Left lobe of liver (tissue), 2 donors: ENCODE measurements at regions not wholly inside any gene's neighbourhood (a gene's known extent, or its start where the extent isn't known, plus 50 kb on each side); places are given as distances from the start of the nearest gene placed in this dataset.
"Not testable (repeated sequence)": the region's sequence is repeated elsewhere in the genome, so short reads cannot be mapped to it uniquely, and the experiment has no call there.

Source experiments
- ATAC-seq: fragments of 200-7000 bp; cut with Tn5 transposase; one replicate; pipeline ENCODE4 v1.9.1; 2020; ENCODE audit warnings: mild to moderate bottlenecking, moderate library complexity
- DNase-seq: peaks from one replicate; pipeline ENCODE4 v3.0.0-alpha.2; 2020; ENCODE audit warnings: low spot score
- donor health status: DM: no; HTN: no; CAD: no; lungs with moderate emphysema.
- donor health status: DM: no; HTN: yes; CAD: no.

DNA sequence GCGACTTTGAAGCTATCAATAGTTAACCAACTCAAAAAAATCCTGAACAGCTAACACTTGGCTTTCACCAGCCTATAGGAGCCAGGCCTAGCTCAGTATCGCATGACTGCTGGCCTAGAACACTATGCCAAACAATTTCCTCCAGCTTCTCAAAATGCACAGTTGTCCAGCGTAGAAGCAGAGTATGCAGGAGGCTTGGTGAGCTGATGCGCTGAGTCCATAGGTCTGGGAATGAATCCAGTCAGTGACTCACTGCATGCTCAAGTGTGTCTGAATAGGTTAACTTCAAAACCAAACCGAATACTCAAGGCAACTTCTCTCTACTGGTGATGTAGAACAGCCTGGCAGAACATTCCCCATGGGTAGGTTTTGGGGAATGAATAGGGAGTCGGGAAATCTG is 201.8 kb upstream of the IRF2BP2 start:
- DNase-seq = peak; percentile 15

DNA sequence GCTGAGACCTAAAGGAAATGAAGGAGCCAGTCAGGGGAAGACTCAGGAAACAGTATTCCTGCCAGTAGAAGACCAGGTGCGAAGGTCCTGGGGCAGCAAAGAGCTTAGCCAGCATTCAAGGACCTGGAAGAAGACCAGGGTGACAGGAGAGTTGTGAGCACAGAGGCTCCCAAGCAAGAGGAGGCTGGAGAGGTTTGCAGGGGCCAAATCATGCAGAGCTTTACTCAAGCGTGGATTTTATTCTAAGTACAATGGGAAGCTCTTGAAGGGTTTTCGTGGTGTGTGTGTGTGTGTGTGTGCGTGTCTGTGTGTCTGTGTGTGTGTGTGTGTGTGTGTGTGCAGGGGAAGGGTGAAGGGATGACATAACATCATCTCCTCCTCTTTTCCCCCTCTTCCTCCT is 200.7 kb upstream of the IRF2BP2 start:
- DNase-seq, ATAC-seq: not testable (repeated sequence)

More for the DNA sequence above, 201.8 kb upstream of the IRF2BP2 start:
- ATAC-seq = not testable (repeated sequence)

DNA sequence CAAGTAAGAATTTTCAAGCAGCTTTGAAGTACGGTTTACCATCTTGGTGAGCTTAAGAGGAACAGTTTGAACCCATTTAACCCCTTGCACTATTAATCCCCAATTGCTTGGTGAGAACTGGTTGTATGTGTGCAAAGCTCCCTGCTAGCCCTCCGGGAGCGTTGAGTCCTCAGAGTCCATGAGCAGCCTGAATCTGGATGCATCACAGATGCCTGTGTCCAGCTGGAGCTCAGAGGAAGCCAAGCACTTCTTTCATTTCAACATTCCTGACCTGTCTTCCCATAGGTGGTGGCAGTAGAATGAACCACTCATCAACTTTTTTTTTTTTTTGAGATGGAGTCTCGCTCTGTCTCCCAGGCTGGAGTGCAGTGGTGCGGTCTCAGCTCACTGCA is 199.9 kb upstream of the IRF2BP2 start:
- peak; percentile 5 for DNase-seq
- not testable (repeated sequence) for ATAC-seq

DNA sequence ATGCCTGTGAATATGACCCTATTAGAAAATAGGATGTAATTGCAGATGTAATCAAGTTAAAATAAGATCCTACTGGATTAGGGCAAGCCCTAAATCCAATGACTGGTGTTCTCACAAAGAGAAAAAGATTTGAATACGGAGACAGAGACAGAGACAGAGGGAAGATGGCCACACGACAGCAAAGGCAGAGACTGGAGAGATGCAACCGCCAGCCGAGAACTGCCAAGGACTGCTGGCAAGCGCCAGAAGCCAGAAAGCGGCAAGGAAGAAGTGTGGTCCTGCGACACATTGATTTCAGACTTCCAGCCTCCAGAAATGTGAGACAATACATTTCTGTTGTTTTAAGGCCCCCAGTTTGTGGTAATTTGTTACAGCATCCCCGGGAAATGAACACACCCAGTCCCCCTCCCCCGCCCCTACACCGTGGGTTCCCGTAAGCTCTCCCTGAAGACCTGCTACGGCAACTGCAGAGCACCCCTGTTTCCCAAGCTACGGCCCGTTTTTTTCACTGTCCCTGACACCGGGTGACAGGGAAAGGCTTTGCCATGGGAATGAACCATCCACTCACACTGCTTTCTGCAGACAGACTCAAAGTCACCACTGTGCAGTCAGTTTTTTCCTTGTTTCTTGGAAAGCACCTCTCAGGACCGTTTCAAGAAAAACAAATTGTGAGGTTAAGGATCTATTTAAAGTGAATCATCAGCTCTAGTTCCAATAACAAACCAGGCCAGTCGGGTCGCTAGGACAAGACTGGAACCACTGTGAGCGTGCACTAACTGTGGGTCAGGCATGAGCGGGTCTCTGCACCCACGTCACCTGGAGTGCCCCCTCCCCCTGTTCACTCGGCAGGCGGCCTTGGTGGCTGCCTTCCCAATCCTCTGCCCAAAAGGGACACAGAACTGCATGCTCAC is 199.2 kb upstream of the IRF2BP2 start:
- DNase-seq, ATAC-seq: not testable (repeated sequence)

DNA sequence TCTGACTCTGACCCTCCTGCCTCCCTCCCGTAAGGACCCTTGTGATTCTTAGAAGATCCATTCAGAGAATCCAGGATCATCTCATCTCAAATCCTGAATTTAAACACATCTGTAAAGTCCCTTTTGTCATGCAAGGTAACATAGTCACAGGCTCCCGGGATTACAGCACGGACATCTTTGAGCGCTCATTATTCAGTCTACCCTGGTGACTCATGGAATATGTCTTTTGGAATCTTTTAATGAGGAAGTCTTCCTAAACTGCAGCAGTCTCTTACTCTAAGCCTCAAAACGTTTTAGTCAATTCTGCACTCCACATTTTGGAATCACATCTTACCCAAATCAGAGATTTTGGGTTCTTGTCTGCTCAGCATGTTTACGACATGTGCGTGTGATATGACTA is 198.5 kb upstream of the IRF2BP2 start:
- not testable (repeated sequence) for DNase-seq, ATAC-seq

DNA sequence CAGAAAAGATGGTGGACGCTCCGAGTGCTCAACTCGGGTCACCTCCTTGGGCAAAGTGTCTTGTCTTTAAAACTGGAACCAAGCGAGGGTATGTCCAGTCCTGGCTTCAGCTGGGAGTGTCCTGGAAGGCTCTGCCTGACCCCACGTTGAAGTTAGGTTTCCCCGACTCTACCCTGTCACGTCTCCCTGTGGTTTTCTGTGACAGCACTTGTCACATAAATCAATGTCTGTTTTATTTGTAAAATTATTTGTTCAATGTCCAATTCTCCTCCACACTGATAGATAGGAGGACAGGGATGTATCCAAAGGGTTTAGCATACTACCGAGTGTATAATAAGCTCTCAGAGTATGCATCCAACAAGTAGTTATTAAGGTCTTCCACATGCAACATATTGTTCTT is 197.7 kb upstream of the IRF2BP2 start:
- ATAC-seq, DNase-seq: not testable (repeated sequence)

DNA sequence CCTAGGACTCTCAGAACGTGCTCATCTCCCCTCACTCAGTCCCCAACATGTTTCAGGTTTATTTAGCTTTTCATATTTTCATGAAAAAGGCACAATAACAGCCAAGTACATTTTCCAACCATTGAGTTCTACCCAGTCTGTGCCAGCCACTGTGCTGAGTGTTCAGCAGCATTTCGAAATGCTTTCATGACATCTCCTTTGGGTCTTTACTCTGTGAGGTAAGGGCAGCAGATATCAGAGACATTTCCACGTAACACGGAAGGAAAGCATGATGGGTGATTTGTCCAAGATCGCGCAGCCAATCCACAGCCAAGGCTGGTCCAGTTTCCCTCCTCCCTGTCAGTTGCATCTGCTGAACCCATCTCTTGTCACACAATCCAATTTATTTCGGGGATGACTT is 192.6 kb upstream of the IRF2BP2 start:
- DNase-seq, ATAC-seq: not testable (repeated sequence)

DNA sequence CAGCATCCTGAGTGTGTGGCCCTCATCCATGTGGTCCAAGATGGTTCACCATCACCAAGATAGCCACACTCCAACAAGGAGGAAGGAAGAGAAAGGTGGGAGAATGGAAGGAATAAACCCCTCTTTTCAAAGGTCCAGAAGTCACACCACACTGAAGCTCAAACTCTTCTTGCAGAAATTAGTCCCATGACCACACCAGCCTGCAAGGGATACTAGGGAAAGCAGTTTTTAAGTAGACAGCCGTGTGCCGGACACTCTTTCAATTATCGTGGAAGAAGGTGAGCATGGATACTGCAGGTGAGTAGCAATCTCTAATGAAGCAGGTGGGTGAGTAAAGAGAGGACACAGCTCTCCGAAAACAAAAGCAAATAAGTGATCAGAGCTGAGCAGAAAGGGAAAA is 191.7 kb upstream of the IRF2BP2 start:
- not testable (repeated sequence) for DNase-seq, ATAC-seq

DNA sequence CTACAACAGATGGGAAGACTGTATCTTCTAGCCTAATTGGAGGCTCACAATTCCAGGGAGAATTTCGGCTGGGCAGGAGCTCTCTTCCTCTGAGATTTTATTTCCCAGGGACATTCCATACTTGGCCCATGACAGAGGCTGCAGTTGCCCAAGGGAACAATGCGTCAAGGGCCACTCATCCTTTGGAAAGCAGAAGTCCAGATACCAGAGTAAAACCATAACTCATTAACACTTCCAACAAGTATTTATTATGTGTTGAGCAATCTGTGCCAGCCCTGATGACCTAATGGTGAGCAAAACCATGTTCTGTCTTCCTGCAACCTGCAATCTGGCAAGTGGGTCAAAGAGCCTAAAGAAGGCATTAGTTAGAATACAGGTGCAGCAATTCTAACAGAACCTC is 191.2 kb upstream of the IRF2BP2 start:
- ATAC-seq, DNase-seq: not testable (repeated sequence)

DNA sequence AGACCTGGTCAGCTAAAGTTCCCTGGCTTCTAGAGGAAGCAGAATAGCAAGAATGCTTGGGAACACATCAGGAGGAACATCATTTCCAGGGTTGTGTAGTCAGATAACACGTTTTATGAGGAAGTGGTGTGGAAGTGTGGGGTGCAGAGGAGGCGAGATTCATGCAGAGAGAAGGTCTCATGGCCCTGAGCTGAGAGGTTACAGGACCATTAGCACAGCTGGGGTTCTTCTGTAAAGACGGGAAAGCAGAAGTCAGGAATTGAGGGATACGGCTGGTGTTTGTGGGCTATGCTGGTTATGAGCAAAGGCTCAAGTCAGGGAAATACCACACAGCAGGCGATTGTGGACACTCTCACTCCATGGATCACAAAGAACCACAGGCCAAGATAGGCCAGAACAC is 190.6 kb upstream of the IRF2BP2 start:
- not testable (repeated sequence) for ATAC-seq, DNase-seq

DNA sequence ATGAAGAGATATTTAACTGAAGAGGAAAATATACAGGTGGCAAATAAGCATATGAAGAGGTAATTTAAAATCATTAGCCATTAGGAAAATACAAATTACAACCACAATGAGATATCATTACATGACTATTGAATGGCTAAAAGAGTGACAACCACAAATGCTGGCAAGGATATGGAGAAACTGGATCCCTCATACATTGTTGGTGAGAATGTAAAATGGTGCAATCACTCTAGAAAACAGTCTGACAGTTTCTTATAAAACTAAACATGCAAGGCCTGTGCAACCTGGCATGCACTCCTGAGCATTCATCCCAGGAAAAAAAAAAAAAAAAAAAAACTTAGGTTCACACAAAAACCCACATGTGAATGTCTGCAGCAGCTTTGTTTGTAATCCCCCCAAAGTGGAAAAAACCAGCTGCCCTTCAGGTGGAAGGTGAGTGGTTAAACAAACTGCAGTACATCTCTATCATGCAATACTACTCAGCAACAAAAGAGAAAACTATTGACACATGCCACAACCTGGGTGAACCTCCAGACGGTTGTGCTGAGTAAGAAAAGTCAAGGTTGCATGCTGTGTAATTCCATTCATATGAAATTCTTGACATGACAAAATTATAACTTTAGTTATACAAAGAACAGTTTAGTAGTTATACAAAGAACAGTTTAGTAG is 189.2 kb upstream of the IRF2BP2 start:
- DNase-seq, ATAC-seq: not testable (repeated sequence)

DNA sequence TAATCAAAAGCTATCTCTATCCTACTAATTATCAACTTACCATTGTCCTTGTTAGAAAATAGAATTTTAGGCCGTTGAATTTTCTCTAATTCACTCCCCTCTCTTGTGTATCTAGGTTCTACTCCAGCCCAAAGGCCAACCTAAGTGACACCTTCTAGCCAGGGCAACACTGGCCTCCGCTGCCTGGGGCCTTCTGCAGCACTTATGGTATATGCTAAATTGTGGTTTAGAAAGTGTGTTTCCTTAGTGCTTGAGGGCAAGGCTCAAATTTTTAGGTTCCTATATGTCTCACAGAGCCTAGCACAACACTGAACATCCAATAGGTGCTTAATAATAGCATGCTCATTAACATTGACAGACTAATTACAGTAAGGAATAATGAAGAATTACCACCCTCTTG is 187.2 kb upstream of the IRF2BP2 start:
- not testable (repeated sequence) for DNase-seq, ATAC-seq

DNA sequence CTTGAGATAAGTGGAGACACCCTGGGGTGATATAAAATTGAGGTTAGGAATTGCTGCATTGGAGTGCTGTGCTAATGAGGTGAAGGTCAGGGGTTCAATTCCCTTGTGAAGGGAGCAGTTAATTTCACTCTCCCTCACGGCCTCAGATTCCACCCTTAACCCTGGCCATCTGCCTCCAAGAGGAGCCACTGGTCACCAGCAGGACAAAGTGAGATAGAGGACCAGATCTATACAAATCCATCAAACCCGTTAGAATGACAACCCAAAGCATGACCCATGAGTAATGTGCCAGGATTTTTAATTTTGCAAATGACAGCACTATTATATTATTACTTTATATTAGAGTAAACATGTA is 186.4 kb upstream of the IRF2BP2 start:
- not testable (repeated sequence) for DNase-seq, ATAC-seq

DNA sequence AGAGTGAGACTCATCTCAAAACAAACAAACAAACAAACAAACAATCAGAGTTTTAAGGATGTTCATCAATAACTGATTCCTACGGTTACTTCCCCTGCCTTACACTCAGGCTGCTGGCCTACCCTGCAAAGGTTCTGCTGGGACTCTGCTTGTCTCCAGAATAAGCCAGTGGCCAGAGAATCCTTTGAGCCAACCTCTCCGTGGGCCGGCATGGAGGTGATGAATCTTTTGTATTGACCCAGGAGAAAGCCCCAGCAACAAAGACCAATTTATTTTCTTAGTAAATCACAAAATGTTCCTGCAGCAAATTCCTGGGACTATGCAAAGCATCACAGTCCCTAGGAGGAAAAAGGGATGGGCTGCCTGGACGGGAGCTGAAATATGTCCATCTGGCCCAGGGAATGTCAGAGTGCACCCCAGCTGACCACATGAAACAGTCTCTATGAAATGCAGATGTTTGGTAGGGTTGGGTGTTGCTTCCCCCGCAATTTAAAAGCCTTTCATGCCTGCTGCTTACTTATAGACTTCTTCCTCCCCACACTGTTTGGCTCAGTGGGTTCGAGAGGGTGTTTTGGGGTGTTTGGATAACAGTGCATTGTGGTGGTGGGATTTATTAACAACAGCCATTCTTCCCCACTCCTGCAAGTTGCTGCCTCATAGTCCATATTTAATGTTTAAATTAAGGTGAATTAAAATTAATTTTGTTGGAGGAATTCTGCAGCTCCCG is 185.9 kb upstream of the IRF2BP2 start:
- ATAC-seq = not testable (repeated sequence)
- peak; percentile 29 for DNase-seq

DNA sequence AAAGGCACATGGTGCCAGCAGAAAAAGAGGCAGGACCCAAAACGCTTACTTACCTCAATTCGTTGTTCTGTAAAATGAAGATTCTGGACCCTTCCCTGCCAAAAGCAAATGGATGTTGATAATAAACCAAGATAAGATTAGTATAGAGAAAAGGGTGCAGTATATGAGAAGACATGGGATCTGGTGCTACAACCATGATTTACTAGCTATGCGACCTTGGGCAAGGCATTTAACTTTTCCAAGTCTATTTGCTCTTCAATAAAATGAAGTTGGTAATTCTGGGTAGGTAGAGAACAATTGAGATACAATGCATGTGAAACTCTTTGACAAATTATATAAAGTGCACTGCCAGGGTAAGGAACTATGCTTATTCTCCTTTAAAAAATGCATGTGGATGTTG is 185.0 kb upstream of the IRF2BP2 start:
- ATAC-seq, DNase-seq: not testable (repeated sequence)

DNA sequence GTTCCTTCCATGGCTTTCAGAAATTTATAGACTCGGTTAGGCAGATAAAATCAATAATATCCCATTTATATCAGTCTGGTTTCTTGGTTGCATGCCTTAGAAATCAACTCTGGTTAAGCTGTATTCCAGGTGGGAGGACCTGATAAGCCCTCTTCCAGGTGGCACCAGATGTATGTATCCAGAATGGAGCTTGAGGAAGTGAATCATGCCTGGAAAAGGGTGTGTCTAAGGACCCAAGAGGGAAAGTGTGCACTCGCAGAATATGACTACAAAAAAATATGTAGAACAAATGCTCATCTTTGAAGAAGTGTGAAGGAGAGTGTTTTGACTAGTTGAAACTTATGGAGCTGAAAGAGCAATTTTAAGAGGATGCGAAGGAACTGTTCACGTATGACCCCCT is 184.5 kb upstream of the IRF2BP2 start:
- ATAC-seq, DNase-seq: not testable (repeated sequence)

DNA sequence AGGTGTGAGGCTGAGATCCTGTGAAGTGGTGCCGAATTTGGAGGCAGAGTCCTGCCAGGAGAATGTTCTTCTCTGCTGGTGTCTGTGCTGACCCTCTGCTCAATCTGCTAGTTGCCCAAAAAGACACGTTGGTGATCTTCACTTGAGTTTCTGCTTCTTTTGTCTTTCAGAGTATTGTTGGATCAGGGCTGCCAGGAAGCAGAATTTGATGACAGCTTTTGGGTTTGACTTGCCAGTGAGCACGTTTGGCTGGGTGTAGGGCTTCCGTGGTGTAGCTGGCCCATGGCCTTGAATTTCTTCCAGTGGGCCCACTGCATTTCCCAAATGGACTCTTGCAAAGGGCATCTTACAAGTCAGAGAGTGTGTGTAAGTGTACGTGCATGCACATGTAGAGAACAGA is 183.9 kb upstream of the IRF2BP2 start:
- peak; percentile 5 for DNase-seq
- ATAC-seq = not testable (repeated sequence)

DNA sequence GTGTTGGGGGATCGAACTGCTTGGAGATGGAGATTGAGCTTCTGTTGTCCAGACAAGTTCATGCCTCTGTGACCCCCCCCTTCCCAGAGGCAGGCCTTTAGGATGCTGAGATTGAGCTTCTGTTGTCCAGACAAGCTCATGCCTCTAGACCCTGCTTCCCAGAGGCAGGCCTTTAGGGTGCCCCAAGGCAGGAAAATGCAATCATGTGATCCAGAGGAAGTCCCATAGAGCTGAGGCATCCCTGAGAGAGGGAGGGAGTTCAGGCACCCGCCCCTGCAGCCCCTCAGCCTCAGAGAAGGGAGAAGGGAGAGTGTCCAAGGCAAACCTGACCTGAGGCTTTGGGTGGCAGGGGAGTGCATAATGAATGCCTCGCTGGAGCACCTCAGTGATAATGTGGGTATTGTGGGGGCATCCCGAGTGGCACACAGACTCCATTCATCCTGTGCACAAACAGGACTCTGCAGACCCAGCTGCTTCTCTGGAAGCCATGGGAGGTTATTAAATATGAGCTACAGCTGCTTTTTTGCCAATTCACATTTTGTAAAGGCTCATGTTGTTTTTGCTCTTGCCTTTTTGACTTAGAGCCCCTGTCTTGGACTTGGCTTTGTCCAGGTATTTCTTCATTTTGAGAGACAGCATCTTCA is 182.4 kb upstream of the IRF2BP2 start:
- peak; percentile 28 for DNase-seq

DNA sequence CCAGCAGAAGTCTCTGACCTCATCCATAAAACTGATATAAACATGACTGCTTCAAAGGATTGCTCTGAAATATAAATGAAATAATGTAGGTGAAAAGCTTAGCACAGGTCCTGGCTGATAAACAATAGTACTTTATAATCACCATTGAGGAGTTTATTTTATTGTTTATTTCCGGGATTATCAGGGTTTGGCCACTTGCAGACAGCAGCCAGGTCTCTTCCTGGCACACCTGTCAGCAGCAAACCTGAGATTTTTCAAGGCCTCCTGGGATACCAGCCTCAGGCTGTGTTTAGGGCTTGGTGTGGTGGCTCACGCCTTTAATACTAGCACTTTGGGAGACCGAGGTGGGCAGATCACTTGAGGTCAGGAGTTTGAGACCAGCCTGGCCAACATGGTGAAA is 181.6 kb upstream of the IRF2BP2 start:
- not testable (repeated sequence) for DNase-seq, ATAC-seq

More for the DNA sequence above, 182.4 kb upstream of the IRF2BP2 start:
- not testable (repeated sequence) for ATAC-seq

DNA sequence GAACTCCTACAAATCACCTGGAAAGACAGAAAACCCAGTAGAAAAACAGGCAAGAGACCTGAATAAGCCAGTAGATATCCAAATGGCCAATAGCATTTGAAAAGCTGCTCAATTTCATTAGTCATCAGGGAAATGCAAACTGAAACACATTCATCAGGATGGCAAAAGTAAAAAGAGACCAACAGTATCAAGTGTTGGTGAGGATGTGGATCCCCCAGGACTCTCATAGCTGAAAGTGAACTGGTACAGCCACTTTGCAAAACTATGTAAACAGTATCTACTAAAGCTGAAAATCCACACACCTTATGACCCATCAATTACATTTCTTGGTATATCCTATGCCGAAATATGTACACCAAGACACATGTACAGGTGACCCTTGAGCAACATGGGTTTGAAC is 180.4 kb upstream of the IRF2BP2 start:
- DNase-seq, ATAC-seq: not testable (repeated sequence)
